ENCODE measurements at regions not wholly inside any gene's neighbourhood (a gene's known extent, or its start where the extent isn't known, plus 50 kb on each side); places are given as distances from the start of the nearest gene placed in this dataset.

- no peak overlapping the region for H3K4me3 ChIP-seq (ENCODE audit: low read length)
- no peaks in the 10 kb centered on the region for H3K9me3 ChIP-seq (ENCODE audit: low read length)
- H3K4me1 ChIP-seq (ENCODE audit: insufficient read depth, low read length), result no peaks in the 10 kb centered on the region
- H3K36me3 ChIP-seq (ENCODE audit: insufficient read depth, low read length), result no peaks in the 10 kb centered on the region
- H2AFZ ChIP-seq (ENCODE audit: low read depth, low read length), result no peak overlapping the region
- H3K27me3 ChIP-seq (ENCODE audit: insufficient read depth, low read length), result no peaks in the 10 kb centered on the region
Observed at GRCh38 chr5:128636361-128636760, 98.3 kb upstream of the FBN2 start.

GRCh38 chr5:128637031-128637430, 99.0 kb upstream of the FBN2 start:
- Histone ChIP-seq H3K27me3 (ENCODE audit: insufficient read depth, low read length) (no peaks in the 10 kb centered on the region), H3K4me3 (ENCODE audit: low read length) (no peak overlapping the region), H2AFZ (ENCODE audit: low read depth, low read length) (no peak overlapping the region), H3K36me3 (ENCODE audit: insufficient read depth, low read length) (no peaks in the 10 kb centered on the region), H3K9me3 (ENCODE audit: low read length) (no peaks in the 10 kb centered on the region), H3K4me1 (ENCODE audit: insufficient read depth, low read length) (no peaks in the 10 kb centered on the region)

DNA sequence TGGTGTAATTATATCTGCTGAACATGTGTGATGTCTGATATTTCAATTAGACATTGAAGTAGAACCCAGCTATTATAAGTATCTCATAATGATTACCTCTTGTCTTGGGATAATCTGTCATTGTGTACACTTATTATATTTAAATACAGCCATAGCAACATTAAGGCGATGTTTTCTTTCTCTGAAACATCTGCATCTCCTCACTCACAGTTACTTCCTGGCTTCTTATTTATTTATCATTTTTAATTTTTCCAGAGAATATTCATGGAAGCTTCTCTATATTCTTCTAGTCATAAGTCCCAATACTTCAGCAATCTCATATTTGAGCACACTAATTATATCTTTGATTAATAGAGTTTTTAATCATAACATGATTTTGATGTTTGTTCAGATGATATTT, 103.8 kb upstream of the FBN2 start:
- Histone ChIP-seq H3K36me3 (ENCODE audit: insufficient read depth, low read length) (no peaks in the 10 kb centered on the region), H2AFZ (ENCODE audit: low read depth, low read length) (no peak overlapping the region)

DNA sequence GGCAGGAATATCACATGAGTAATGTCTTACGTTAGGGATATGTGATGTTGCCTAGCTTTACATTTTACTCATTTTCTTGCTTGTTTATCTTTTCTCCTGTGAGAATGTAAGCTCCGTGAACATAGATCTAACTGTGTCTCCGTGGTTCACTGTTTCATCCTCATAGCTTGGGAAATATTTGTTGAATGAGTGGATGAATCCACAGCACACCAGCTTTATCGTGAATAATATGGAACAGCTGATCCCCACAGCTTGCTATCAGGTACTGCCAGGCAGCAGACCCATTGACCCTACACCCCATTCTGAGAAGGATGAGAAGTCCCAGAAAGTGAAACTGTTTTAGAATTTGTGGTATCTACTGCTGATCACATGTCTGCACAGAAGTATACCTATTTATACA, 106.8 kb upstream of the FBN2 start:
- Histone ChIP-seq H3K27me3 (ENCODE audit: insufficient read depth, low read length) (no peaks in the 10 kb centered on the region), H3K4me3 (ENCODE audit: low read length) (no peak overlapping the region), H3K36me3 (ENCODE audit: insufficient read depth, low read length) (no peaks in the 10 kb centered on the region), H2AFZ (ENCODE audit: low read depth, low read length) (no peak overlapping the region), H3K4me1 (ENCODE audit: insufficient read depth, low read length) (no peaks in the 10 kb centered on the region), H3K9me3 (ENCODE audit: low read length) (no peaks in the 10 kb centered on the region)

More for the DNA sequence above, 103.8 kb upstream of the FBN2 start:
- H3K27me3 ChIP-seq (ENCODE audit: insufficient read depth, low read length), result no peaks in the 10 kb centered on the region
- H3K4me3 ChIP-seq (ENCODE audit: low read length), result no peak overlapping the region
- no peaks in the 10 kb centered on the region for H3K4me1 ChIP-seq (ENCODE audit: insufficient read depth, low read length)
- H3K9me3 ChIP-seq (ENCODE audit: low read length), result no peaks in the 10 kb centered on the region

DNA sequence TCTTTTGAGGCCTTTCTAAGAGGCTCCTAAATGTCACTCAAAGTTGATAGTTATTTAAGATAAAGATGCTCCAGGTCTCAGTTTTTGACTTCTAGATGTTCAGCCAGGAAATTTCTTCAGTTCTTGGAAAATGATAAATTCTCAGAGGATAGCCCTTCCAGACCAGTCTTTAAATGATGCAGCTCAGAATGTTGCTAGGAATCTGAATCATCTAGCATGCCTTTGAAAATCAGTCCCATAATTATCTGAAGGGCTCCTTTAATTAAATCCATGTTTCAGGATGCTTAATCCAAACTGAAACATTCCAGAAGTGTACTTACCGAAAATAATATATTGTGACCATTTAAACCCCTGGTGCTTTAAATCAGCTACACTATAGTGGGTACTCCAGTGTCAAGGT, 107.5 kb upstream of the FBN2 start:
- no peak overlapping the region for H3K4me3 ChIP-seq (ENCODE audit: low read length)
- H3K36me3 ChIP-seq (ENCODE audit: insufficient read depth, low read length), result no peaks in the 10 kb centered on the region
- no peaks in the 10 kb centered on the region for H3K4me1 ChIP-seq (ENCODE audit: insufficient read depth, low read length)
- H2AFZ ChIP-seq (ENCODE audit: low read depth, low read length), result no peak overlapping the region
- no peaks in the 10 kb centered on the region for H3K27me3 ChIP-seq (ENCODE audit: insufficient read depth, low read length)
- H3K9me3 ChIP-seq (ENCODE audit: low read length), result no peaks in the 10 kb centered on the region

GRCh38 chr5:128646176-128646575, 108.1 kb upstream of the FBN2 start:
- Histone ChIP-seq H3K27me3 (ENCODE audit: insufficient read depth, low read length) (no peaks in the 10 kb centered on the region), H3K4me1 (ENCODE audit: insufficient read depth, low read length) (no peaks in the 10 kb centered on the region), H2AFZ (ENCODE audit: low read depth, low read length) (no peak overlapping the region), H3K9me3 (ENCODE audit: low read length) (no peaks in the 10 kb centered on the region), H3K4me3 (ENCODE audit: low read length) (no peak overlapping the region), H3K36me3 (ENCODE audit: insufficient read depth, low read length) (no peaks in the 10 kb centered on the region)

GRCh38 chr5:128649192-128649591, 111.1 kb upstream of the FBN2 start:
- Histone ChIP-seq H2AFZ (ENCODE audit: low read depth, low read length) (no peak overlapping the region), H3K4me3 (ENCODE audit: low read length) (no peak overlapping the region), H3K27me3 (ENCODE audit: insufficient read depth, low read length) (no peaks in the 10 kb centered on the region), H3K4me1 (ENCODE audit: insufficient read depth, low read length) (no peaks in the 10 kb centered on the region), H3K9me3 (ENCODE audit: low read length) (no peaks in the 10 kb centered on the region), H3K36me3 (ENCODE audit: insufficient read depth, low read length) (no peaks in the 10 kb centered on the region)

DNA sequence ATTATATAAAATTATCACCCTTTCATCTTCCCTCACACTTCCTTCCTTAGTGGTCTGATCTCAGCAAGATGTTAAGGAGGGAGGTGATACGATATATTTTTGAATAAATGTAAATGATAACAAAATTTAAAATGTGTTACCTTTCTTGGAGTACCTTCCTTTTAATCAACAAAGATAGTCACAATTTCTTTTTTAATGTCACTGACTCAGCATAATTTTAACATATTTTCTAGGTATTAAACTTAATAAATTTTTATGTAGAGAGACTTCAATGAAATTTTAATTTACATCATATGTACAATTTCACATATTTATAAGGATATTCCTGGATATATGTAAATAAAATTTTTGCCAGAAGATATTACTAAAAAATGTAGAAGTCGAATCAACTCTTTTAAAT, 125.0 kb upstream of the FBN2 start:
- H3K27me3 ChIP-seq (ENCODE audit: insufficient read depth, low read length), result no peaks in the 10 kb centered on the region
- H3K4me1 ChIP-seq (ENCODE audit: insufficient read depth, low read length), result no peaks in the 10 kb centered on the region
- no peaks in the 10 kb centered on the region for H3K9me3 ChIP-seq (ENCODE audit: low read length)
- H3K4me3 ChIP-seq (ENCODE audit: low read length), result no peak overlapping the region
- no peaks in the 10 kb centered on the region for H3K36me3 ChIP-seq (ENCODE audit: insufficient read depth, low read length)
- H2AFZ ChIP-seq (ENCODE audit: low read depth, low read length), result no peak overlapping the region

DNA sequence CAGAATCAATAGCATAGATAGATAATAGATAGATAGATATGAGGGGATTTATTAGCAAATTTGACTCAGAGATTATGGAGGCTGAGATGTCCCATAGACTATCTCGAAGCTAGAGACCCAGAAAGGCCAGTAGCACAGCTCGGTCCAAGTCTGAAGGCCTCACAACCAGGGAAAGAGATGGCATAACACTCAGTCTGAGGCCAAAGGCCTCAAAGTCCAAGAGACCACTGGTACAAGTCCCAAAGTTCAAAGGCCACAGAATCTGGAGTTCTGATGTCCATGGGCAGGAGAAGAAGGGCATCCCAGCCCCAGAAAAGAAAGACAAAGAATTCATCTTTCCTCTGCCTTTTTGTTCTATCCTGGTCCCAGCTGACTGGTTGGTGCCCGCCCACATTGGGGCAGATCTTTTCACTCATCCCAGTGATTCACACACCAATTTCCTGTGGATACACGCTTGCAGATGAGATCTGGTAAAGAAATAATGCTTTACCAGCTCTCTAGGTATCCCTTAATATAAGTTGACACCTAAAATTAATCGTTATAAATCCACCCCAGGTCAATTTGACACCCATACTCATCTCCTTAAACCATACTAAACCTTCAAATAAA, 127.8 kb upstream of the FBN2 start:
- no peaks in the 10 kb centered on the region for H3K27me3 ChIP-seq (ENCODE audit: insufficient read depth, low read length)
- no peak overlapping the region for H2AFZ ChIP-seq (ENCODE audit: low read depth, low read length)
- no peak overlapping the region for H3K4me3 ChIP-seq (ENCODE audit: low read length)
- no peaks in the 10 kb centered on the region for H3K9me3 ChIP-seq (ENCODE audit: low read length)
- no peaks in the 10 kb centered on the region for H3K36me3 ChIP-seq (ENCODE audit: insufficient read depth, low read length)
- H3K4me1 ChIP-seq (ENCODE audit: insufficient read depth, low read length), result no peaks in the 10 kb centered on the region

DNA sequence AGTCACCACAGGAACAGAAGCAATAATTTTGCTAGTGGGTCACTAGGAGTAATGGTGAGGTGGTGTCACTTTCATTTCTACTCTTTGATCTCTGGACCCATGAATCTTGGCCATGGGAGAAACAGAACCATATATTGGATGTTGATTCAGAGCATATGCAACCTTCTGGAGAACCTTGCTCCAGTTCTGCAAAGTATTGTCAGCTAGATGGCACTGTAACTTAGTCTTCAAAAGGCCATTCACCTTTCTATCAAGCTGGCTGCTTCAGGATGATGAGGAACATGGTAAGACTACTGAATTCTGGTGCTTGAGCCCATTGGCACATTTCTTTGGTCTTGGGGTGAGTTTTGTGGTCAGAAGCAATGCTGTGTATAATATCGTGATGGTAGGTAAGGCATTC, 129.1 kb upstream of the FBN2 start:
- no peaks in the 10 kb centered on the region for H3K4me1 ChIP-seq (ENCODE audit: insufficient read depth, low read length)
- no peaks in the 10 kb centered on the region for H3K9me3 ChIP-seq (ENCODE audit: low read length)
- no peaks in the 10 kb centered on the region for H3K27me3 ChIP-seq (ENCODE audit: insufficient read depth, low read length)
- H2AFZ ChIP-seq (ENCODE audit: low read depth, low read length), result no peak overlapping the region
- H3K4me3 ChIP-seq (ENCODE audit: low read length), result no peak overlapping the region
- no peaks in the 10 kb centered on the region for H3K36me3 ChIP-seq (ENCODE audit: insufficient read depth, low read length)

- Histone ChIP-seq H3K36me3 (ENCODE audit: insufficient read depth, low read length) (no peaks in the 10 kb centered on the region), H3K4me3 (ENCODE audit: low read length) (no peak overlapping the region), H3K4me1 (ENCODE audit: insufficient read depth, low read length) (no peaks in the 10 kb centered on the region), H3K9me3 (ENCODE audit: low read length) (no peaks in the 10 kb centered on the region), H2AFZ (ENCODE audit: low read depth, low read length) (no peak overlapping the region), H3K27me3 (ENCODE audit: insufficient read depth, low read length) (no peaks in the 10 kb centered on the region)
Observed at GRCh38 chr5:128667751-128668150, 129.7 kb upstream of the FBN2 start.

DNA sequence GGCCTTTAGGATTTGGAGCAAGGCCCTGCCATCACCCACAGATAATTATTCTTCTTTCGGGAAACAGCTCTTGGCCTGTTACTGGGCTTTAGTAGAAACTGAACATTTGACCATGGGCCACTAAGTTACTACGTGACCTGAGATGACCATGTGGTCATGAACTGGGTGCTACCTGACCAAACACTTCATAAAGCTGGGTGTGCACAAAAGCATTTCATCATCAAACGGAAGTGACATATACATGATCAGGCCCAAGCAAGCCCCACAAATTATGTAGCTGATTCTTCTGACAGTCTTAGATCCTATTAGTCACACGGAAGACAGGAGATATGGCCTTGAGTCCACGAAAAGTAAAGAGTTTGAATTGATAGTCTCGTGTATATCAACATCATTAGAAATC, 130.9 kb upstream of the FBN2 start:
- H2AFZ ChIP-seq (ENCODE audit: low read depth, low read length), result no peak overlapping the region
- H3K9me3 ChIP-seq (ENCODE audit: low read length), result no peaks in the 10 kb centered on the region
- no peaks in the 10 kb centered on the region for H3K4me1 ChIP-seq (ENCODE audit: insufficient read depth, low read length)
- no peak overlapping the region for H3K4me3 ChIP-seq (ENCODE audit: low read length)
- no peaks in the 10 kb centered on the region for H3K27me3 ChIP-seq (ENCODE audit: insufficient read depth, low read length)
- H3K36me3 ChIP-seq (ENCODE audit: insufficient read depth, low read length), result no peaks in the 10 kb centered on the region

GRCh38 chr5:128669803-128670202, 131.8 kb upstream of the FBN2 start:
- H3K27me3 ChIP-seq (ENCODE audit: insufficient read depth, low read length), result no peaks in the 10 kb centered on the region
- no peaks in the 10 kb centered on the region for H3K4me1 ChIP-seq (ENCODE audit: insufficient read depth, low read length)
- no peaks in the 10 kb centered on the region for H3K36me3 ChIP-seq (ENCODE audit: insufficient read depth, low read length)
- H3K4me3 ChIP-seq (ENCODE audit: low read length), result no peak overlapping the region
- H2AFZ ChIP-seq (ENCODE audit: low read depth, low read length), result no peak overlapping the region
- no peaks in the 10 kb centered on the region for H3K9me3 ChIP-seq (ENCODE audit: low read length)

- Histone ChIP-seq H3K27me3 (ENCODE audit: insufficient read depth, low read length) (no peaks in the 10 kb centered on the region), H3K4me1 (ENCODE audit: insufficient read depth, low read length) (no peaks in the 10 kb centered on the region)
Observed at GRCh38 chr5:128671943-128672342, 133.9 kb upstream of the FBN2 start.

More at GRCh38 chr5:128671943-128672342, 133.9 kb upstream of the FBN2 start:
- no peaks in the 10 kb centered on the region for H3K36me3 ChIP-seq (ENCODE audit: insufficient read depth, low read length)
- H3K4me3 ChIP-seq (ENCODE audit: low read length), result no peak overlapping the region
- no peak overlapping the region for H2AFZ ChIP-seq (ENCODE audit: low read depth, low read length)
- no peaks in the 10 kb centered on the region for H3K9me3 ChIP-seq (ENCODE audit: low read length)
